DND-41 (cell line): ENCODE measurements at regions not wholly inside any gene's neighbourhood (a gene's known extent, or its start where the extent isn't known, plus 50 kb on each side); places are given as distances from the start of the nearest gene placed in this dataset.

Experiments
- CTCF ChIP-seq: IDR thresholded peaks from 2 replicates; pipeline ENCODE4 v1.5.1; 2012; ENCODE audit warnings: borderline replicate concordance, low read length, moderate library complexity, mild to moderate bottlenecking; ENCODE audit not compliant: poor library complexity, severe bottlenecking; ENCODE audit errors: extremely low read depth
- EZH2 ChIP-seq: IDR thresholded peaks from 3 replicates; pipeline ENCODE4 v1.6.1; 2012; ENCODE audit warnings: borderline replicate concordance, low read depth, mild to moderate bottlenecking, moderate library complexity, low read length, inconsistent platforms; ENCODE audit not compliant: severe bottlenecking

GRCh38 chr6:90457867-90458259 is 129.0 kb downstream of the MAP3K7 start:
- TF ChIP-seq CTCF (no peak), EZH2 (no peak)
